ENCODE measurements at regions not wholly inside any gene's neighbourhood (a gene's known extent, or its start where the extent isn't known, plus 50 kb on each side); places are given as distances from the start of the nearest gene placed in this dataset.

GRCh38 chrX:34377645-34378044 lies 245.5 kb upstream of the FAM47A start:
- no peak overlapping the region for H3K27ac ChIP-seq (ENCODE audit: low read depth in 2 of 2, low read length in 1 of 2)
- H3F3A ChIP-seq (replicated peaks; ENCODE audit: insufficient read depth): no peaks in the 10 kb centered on the region
- no peaks in the 10 kb centered on the region for H3K9me3 ChIP-seq
- H3K4me2 ChIP-seq: no peak overlapping the region
- DNase-seq: no peak
- H3K4me3 ChIP-seq (ENCODE audit: low read depth in 2 of 2, low read length in 1 of 2): no peak overlapping the region
- H3K9ac ChIP-seq: no peak overlapping the region
- TF ChIP-seq NFIC (IDR thresholded peaks at IDR 0.05; ENCODE audit: borderline replicate concordance) (no peak), USF2 (IDR thresholded peaks at IDR 0.05; ENCODE audit: borderline replicate concordance, low read depth, low read length) (no peak), SIN3A (IDR thresholded peaks at IDR 0.05; ENCODE audit: borderline replicate concordance, low read depth, low read length) (no peak), ELF1 (IDR thresholded peaks at IDR 0.05) (no peak), JUND (IDR thresholded peaks at IDR 0.05) (no peak), IRF3 (IDR thresholded peaks at IDR 0.05; ENCODE audit: low read depth, low read length) (no peak), YY1 (IDR thresholded peaks at IDR 0.05; ENCODE audit: low read depth) (no peak), FOXJ3 (CRISPR knock-in tag; IDR thresholded peaks at IDR 0.05) (no peak), NRF1 (IDR thresholded peaks at IDR 0.05; ENCODE audit: low read depth, low read length) (no peak), FOXM1 (IDR thresholded peaks at IDR 0.05; ENCODE audit: low read depth) (no peak), RAD21 (IDR thresholded peaks at IDR 0.05; ENCODE audit: low read length) (no peak), GABPA (IDR thresholded peaks at IDR 0.05; ENCODE audit: low read depth) (no peak), TEAD4 (IDR thresholded peaks at IDR 0.05; ENCODE audit: borderline replicate concordance, insufficient read depth) (no peak), RFX5 (IDR thresholded peaks at IDR 0.05; ENCODE audit: low read length) (no peak), FOSL2 (IDR thresholded peaks at IDR 0.05; ENCODE audit: borderline replicate concordance, low read depth) (no peak)
- TF ChIP-seq, protein P1, sequence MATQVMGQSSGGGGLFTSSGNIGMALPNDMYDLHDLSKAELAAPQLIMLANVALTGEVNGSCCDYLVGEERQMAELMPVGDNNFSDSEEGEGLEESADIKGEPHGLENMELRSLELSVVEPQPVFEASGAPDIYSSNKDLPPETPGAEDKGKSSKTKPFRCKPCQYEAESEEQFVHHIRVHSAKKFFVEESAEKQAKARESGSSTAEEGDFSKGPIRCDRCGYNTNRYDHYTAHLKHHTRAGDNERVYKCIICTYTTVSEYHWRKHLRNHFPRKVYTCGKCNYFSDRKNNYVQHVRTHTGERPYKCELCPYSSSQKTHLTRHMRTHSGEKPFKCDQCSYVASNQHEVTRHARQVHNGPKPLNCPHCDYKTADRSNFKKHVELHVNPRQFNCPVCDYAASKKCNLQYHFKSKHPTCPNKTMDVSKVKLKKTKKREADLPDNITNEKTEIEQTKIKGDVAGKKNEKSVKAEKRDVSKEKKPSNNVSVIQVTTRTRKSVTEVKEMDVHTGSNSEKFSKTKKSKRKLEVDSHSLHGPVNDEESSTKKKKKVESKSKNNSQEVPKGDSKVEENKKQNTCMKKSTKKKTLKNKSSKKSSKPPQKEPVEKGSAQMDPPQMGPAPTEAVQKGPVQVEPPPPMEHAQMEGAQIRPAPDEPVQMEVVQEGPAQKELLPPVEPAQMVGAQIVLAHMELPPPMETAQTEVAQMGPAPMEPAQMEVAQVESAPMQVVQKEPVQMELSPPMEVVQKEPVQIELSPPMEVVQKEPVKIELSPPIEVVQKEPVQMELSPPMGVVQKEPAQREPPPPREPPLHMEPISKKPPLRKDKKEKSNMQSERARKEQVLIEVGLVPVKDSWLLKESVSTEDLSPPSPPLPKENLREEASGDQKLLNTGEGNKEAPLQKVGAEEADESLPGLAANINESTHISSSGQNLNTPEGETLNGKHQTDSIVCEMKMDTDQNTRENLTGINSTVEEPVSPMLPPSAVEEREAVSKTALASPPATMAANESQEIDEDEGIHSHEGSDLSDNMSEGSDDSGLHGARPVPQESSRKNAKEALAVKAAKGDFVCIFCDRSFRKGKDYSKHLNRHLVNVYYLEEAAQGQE (IDR thresholded peaks at IDR 0.05; ENCODE audit: low read depth, low read length): no peak
- no peaks in the 10 kb centered on the region for H3K27me3 ChIP-seq (ENCODE audit: insufficient read depth)
- no peak overlapping the region for H2AFZ ChIP-seq (ENCODE audit: low read depth)
- no peaks in the 10 kb centered on the region for H3K9me2 ChIP-seq
- POLR2A ChIA-PET: no interaction called here
- 0% methylated on average over 1 of the region's 1 CpG for WGBS (ENCODE audit: low lambda C conversion rate)
- H3K79me2 ChIP-seq (ENCODE audit: insufficient read depth): no peaks in the 10 kb centered on the region
- no peaks in the 10 kb centered on the region for H3K36me3 ChIP-seq (replicated peaks in 1 of 2; ENCODE audit: control insufficient read depth in 1 of 2, insufficient read depth in 2 of 2, low read length in 1 of 2)
- no peaks in the 10 kb centered on the region for H3K4me1 ChIP-seq (ENCODE audit: control insufficient read depth in 1 of 2, insufficient read depth in 2 of 2, low read depth in 1 of 2, low read length in 1 of 2)
- CTCF ChIA-PET: no interaction called here
- H4K20me1 ChIP-seq (ENCODE audit: insufficient read depth): no peaks in the 10 kb centered on the region

Data from SK-N-SH (cell line).